GM12878 (cell line): ENCODE measurements at regions not wholly inside any gene's neighbourhood (a gene's known extent, or its start where the extent isn't known, plus 50 kb on each side); places are given as distances from the start of the nearest gene placed in this dataset.

Experiments
- ATAC-seq: fragments of 200-7000 bp; cut with Tn5 transposase; 3 replicates; pipeline ENCODE4 v1.9.1; 2020; ENCODE audit warnings: mild to moderate bottlenecking, moderate library complexity
- BruUV-seq: library from RNA; stranded (reverse); fragments of 400-500 nt; replicated peaks from 2 replicates; lab custom pipeline; 2021; lab: Mats Ljungman, UMichigan
- CTCF ChIA-PET: fragments of 300-600 bp; sonication (Branson Sonifier 250); formaldehyde crosslinking; extraction: SDS; loops from one replicate; lab custom pipeline; 2021; ENCODE audit warnings: inconsistent platforms; lab: Yijun Ruan, JAX
- POLR2A ChIA-PET: fragments of 350-600 bp; formaldehyde crosslinking; extraction: SDS; loops from one replicate; lab custom pipeline; 2021; ENCODE audit warnings: inconsistent platforms; lab: Charles Lee
- RAD21 ChIA-PET: fragments of 300-600 bp; sonication (Branson Sonifier 250); formaldehyde crosslinking; loops from one replicate; lab custom pipeline; 2023; ENCODE audit warnings: antibody characterized with exemption; ENCODE audit not compliant: unreplicated experiment; lab: Charles Lee
- SMC1A ChIA-PET: fragments of 300-600 bp; sonication (Branson Sonifier 250); formaldehyde crosslinking; loops from one replicate; lab custom pipeline; 2023; ENCODE audit not compliant: unreplicated experiment, uncharacterized antibody; lab: Charles Lee
- DNase-seq: peaks from one replicate; pipeline ENCODE4 v3.0.0-alpha.2; 2011; ENCODE audit warnings: low read depth, low spot score
- FAIRE-seq: peaks from 3 replicates; lab custom pipeline; 2011; peaks lifted over from hg19 to GRCh38; lab: Jason Lieb, UNC
- H2AFZ ChIP-seq: 2 replicates; pipeline ENCODE4 v1.6.0; 2011; ENCODE audit warnings: low read depth, low read length, control low read depth; ENCODE audit not compliant: control insufficient read depth
- H3K27ac ChIP-seq: 2 replicates; pipeline ENCODE4 v1.5.1; 2011; ENCODE audit warnings: control low read depth; ENCODE audit not compliant: control insufficient read depth, insufficient read depth
- H3K27me3 ChIP-seq, 2 experiments: replicated peaks in 1 of 2; 2 replicates each; pipeline versions ENCODE4 v1.6.0 to v1.6.1; 2011; ENCODE audit warnings: low read length in 1 of 2; ENCODE audit not compliant: control insufficient read depth in 2 of 2, insufficient read depth in 2 of 2
- H3K36me3 ChIP-seq, 2 experiments: 2 replicates each; pipeline ENCODE4 v1.5.1; 2011; ENCODE audit warnings: low read length in 1 of 2; ENCODE audit not compliant: control insufficient read depth in 2 of 2, insufficient read depth in 2 of 2
- H3K4me1 ChIP-seq: 2 replicates; pipeline ENCODE4 v1.6.1; 2011; ENCODE audit warnings: mild to moderate bottlenecking, low read length, moderate library complexity, mixed read lengths; ENCODE audit not compliant: control insufficient read depth, insufficient read depth
- H3K4me2 ChIP-seq: 2 replicates; pipeline ENCODE4 v1.6.0; 2011; ENCODE audit warnings: control low read depth; ENCODE audit not compliant: control insufficient read depth, insufficient read depth
- H3K4me3 ChIP-seq: fragments of 200-600 bp; sonication (generic); 2 replicates; pipeline ENCODE4 v1.5.1; 2016
- H3K79me2 ChIP-seq: 2 replicates; pipeline ENCODE4 v1.6.0; 2011; ENCODE audit warnings: low read length; ENCODE audit not compliant: control insufficient read depth, insufficient read depth
- H3K9ac ChIP-seq: 2 replicates; pipeline ENCODE4 v1.8.0; 2011; ENCODE audit warnings: low read length, control low read depth, mixed read lengths; ENCODE audit not compliant: control insufficient read depth, insufficient read depth
- H3K9me3 ChIP-seq: replicated peaks from 3 replicates; pipeline ENCODE4 v1.5.1; 2011; ENCODE audit warnings: mild to moderate bottlenecking, low read length; ENCODE audit not compliant: control insufficient read depth, insufficient read depth
- H4K20me1 ChIP-seq: 2 replicates; pipeline ENCODE4 v1.6.0; 2011; ENCODE audit not compliant: control insufficient read depth, insufficient read depth
- BMI1 ChIP-seq: fragments of 450-650 bp; IDR thresholded peaks from 2 replicates; pipeline ENCODE4 v1.6.1; 2016; ENCODE audit warnings: mild to moderate bottlenecking, moderate library complexity, borderline replicate concordance
- CHD4 ChIP-seq: fragments of 200-600 bp; sonication (generic); IDR thresholded peaks from 2 replicates; pipeline ENCODE4 v1.6.1; 2016; ENCODE audit warnings: mild to moderate bottlenecking
- FOS ChIP-seq: IDR thresholded peaks from 3 replicates; pipeline ENCODE4 v1.6.1; 2011; ENCODE audit warnings: borderline replicate concordance; ENCODE audit not compliant: insufficient read length; ENCODE audit errors: extremely low read depth
- IRF4 ChIP-seq: IDR thresholded peaks from 2 replicates; pipeline ENCODE4 v1.6.1; 2011; ENCODE audit warnings: low read depth, low read length
- POLR2A ChIP-seq: IDR thresholded peaks from 2 replicates; pipeline ENCODE4 v1.6.1; 2011; ENCODE audit warnings: low read depth, mild to moderate bottlenecking, low read length
- SP1 ChIP-seq: IDR thresholded peaks from one replicate; pipeline ENCODE4 v1.6.1; 2011; ENCODE audit warnings: low read depth, low read length
- TAF1 ChIP-seq: IDR thresholded peaks from 2 replicates; pipeline ENCODE4 v1.6.1; 2011; ENCODE audit warnings: mild to moderate bottlenecking, low read depth, low read length, borderline replicate concordance
- TARDBP ChIP-seq: IDR thresholded peaks from 2 replicates; pipeline ENCODE4 v1.6.1; 2016; ENCODE audit warnings: borderline replicate concordance
- TCF12 ChIP-seq: IDR thresholded peaks from 2 replicates; pipeline ENCODE4 v1.6.1; 2011; ENCODE audit warnings: low read depth, mild to moderate bottlenecking, low read length
- ZNF622 ChIP-seq: fragments of 450-650 bp; IDR thresholded peaks from 2 replicates; pipeline ENCODE4 v1.6.1; 2017; ENCODE audit warnings: mild to moderate bottlenecking, inconsistent platforms
- WGBS: methylation state at CpG from one replicate; pipeline ENCODE4 v1.1.6; 2016; ENCODE audit warnings: low lambda C conversion rate; ENCODE audit not compliant: insufficient replicate concordance, insufficient coverage; ENCODE audit errors: missing lambda C conversion rate; 5-methylcytosine and 5-hydroxymethylcytosine counted together
- in situ Hi-C: fragments of 300-500 bp; cut with MboI; formaldehyde crosslinking; loops from 9 replicates; pipeline ENCODE4 v1.14.3; 2018; ENCODE audit warnings: mixed read lengths
- intact Hi-C: fragments of 100-400 bp; cut with micrococcal nuclease; formaldehyde crosslinking; loops from one replicate; pipeline ENCODE4 v1.14.2; 2022; ENCODE audit not compliant: unreplicated experiment
- TF ChIP-seq, protein P1 (sequence below): IDR thresholded peaks from 2 replicates; pipeline ENCODE4 v1.6.1; 2012; ENCODE audit warnings: low read depth, low read length, improper control_type of control experiment
- TF ChIP-seq, protein P2 (sequence below): fragments of 450-650 bp; IDR thresholded peaks from 2 replicates; pipeline ENCODE4 v1.6.1; 2017; ENCODE audit warnings: mild to moderate bottlenecking, low read depth, inconsistent platforms; ENCODE audit not compliant: poor library complexity, severe bottlenecking

DNA sequence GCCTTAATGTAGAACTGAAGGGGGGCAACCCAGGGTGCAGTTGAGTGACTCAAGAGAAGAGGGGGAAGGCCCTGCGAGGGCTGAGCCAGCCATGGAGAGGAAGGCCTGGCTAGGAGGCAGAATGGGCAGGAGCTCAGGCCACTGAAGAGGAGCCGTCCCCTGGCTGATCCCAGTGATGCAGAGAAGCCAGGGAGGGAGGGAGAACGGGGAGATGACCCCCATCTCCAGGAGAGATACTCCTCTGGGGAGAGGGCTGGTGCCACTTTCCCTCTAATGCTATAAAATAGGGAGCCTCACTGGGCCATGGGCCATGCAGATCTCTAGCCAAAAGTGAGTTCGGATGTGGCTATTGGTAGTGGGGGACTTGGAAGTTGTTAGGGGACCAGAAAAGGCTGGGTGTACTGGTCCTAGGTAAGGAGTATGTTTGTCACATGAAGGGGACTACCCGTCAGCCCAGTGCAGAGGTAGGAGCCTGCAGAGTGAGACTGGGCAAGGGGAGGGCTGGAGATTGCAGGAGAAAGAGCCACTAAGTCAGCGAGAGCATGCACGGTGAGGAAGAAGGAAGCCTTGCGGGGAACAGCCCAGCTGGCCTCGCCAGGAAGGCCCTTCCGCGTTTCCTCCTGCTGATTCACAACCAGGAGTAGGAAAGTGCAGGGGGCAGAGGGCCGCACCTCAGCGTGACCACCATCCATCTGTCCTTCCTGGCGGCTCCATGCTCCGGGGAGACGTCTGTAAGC lies 347.6 kb downstream of the TCERG1L start:
- Histone ChIP-seq H3K4me2 (no peak overlapping the region), H3K4me3 (no peak overlapping the region), H4K20me1 (no peaks in the 10 kb centered on the region), H3K36me3 (no peaks in the 10 kb centered on the region), H3K79me2 (no peaks in the 10 kb centered on the region), H3K27me3 (no peaks in the 10 kb centered on the region), H3K27ac (no peak overlapping the region), H3K4me1 (no peaks in the 10 kb centered on the region), H2AFZ (no peak overlapping the region), H3K9me3 (no peaks in the 10 kb centered on the region), H3K9ac (no peak overlapping the region)
- TF ChIP-seq TAF1: no peak
- no peak for TF ChIP-seq IRF4
- TF ChIP-seq, protein P1, sequence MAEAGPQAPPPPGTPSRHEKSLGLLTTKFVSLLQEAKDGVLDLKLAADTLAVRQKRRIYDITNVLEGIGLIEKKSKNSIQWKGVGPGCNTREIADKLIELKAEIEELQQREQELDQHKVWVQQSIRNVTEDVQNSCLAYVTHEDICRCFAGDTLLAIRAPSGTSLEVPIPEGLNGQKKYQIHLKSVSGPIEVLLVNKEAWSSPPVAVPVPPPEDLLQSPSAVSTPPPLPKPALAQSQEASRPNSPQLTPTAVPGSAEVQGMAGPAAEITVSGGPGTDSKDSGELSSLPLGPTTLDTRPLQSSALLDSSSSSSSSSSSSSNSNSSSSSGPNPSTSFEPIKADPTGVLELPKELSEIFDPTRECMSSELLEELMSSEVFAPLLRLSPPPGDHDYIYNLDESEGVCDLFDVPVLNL: no peak
- no peak for TF ChIP-seq TARDBP
- no peak for TF ChIP-seq CHD4
- TF ChIP-seq TCF12: no peak
- no peak for TF ChIP-seq BMI1
- DNase-seq (no peak), FAIRE-seq (no peak), ATAC-seq (no peak)
- intact Hi-C loops (no loop called here), in situ Hi-C loops (no loop called here)
- ChIA-PET RAD21 (no interaction called here), SMC1A (no interaction called here), POLR2A (no interaction called here), CTCF (no interaction called here)
- WGBS: 40% methylated on average over 13 of the region's 16 CpGs
- BruUV-seq: no TSS peak

DNA sequence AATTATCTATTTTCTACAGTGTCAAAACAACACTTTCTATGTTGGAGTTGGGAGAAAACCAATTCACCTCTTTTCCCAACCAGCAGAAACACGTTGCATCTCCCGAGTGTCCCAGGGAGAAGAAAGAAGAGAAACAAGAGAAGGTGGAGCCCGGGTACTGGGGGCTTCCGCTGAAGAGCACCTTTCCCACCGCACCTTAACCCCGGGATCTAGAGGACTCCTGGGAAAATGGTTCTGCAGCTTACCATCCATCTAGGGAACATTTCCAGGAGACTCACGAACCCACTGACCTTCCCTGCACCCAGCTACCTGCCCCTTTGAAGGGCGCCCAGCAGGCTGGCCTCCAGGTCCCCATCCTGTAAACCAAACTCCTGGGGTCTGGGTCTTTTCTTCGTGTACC lies 346.8 kb downstream of the TCERG1L start:
- ChIA-PET CTCF (no interaction called here), POLR2A (no interaction called here), SMC1A (no interaction called here), RAD21 (no interaction called here)
- Histone ChIP-seq H3K4me2 (no peak overlapping the region), H3K4me1 (no peaks in the 10 kb centered on the region), H3K9me3 (no peaks in the 10 kb centered on the region), H2AFZ (no peak overlapping the region), H3K79me2 (no peaks in the 10 kb centered on the region), H3K9ac (no peak overlapping the region), H4K20me1 (no peaks in the 10 kb centered on the region), H3K36me3 (no peaks in the 10 kb centered on the region), H3K27me3 (no peaks in the 10 kb centered on the region), H3K4me3 (no peak overlapping the region), H3K27ac (no peak overlapping the region)
- 33% methylated on average over 9 of the region's 9 CpGs for WGBS
- DNase-seq: no peak
- TF ChIP-seq, protein P2, sequence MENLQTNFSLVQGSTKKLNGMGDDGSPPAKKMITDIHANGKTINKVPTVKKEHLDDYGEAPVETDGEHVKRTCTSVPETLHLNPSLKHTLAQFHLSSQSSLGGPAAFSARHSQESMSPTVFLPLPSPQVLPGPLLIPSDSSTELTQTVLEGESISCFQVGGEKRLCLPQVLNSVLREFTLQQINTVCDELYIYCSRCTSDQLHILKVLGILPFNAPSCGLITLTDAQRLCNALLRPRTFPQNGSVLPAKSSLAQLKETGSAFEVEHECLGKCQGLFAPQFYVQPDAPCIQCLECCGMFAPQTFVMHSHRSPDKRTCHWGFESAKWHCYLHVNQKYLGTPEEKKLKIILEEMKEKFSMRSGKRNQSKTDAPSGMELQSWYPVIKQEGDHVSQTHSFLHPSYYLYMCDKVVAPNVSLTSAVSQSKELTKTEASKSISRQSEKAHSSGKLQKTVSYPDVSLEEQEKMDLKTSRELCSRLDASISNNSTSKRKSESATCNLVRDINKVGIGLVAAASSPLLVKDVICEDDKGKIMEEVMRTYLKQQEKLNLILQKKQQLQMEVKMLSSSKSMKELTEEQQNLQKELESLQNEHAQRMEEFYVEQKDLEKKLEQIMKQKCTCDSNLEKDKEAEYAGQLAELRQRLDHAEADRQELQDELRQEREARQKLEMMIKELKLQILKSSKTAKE: no peak
- no peak for TF ChIP-seq POLR2A
- TF ChIP-seq ZNF622: no peak
- TF ChIP-seq SP1: no peak
- TF ChIP-seq FOS: no peak
- TF ChIP-seq TAF1: no peak
- BruUV-seq: no TSS peak
- FAIRE-seq: no peak
- in situ Hi-C loops (no loop called here), intact Hi-C loops (no loop called here)
- no peak for ATAC-seq
